Activated CD4-positive, CD25-positive, alpha-beta regulatory T cell treated with anti-CD3 and anti-CD28 coated beads, Interleukin-2, amount 50 U/mL, for 16 hours (primary cell): ENCODE measurements at regions not wholly inside any gene's neighbourhood (a gene's known extent, or its start where the extent isn't known, plus 50 kb on each side); places are given as distances from the start of the nearest gene placed in this dataset.

Experiments used
- DNase-seq: peaks from one replicate; pipeline ENCODE4 v3.0.0-alpha.2; 2020; ENCODE audit warnings: low read depth, low spot score

DNA sequence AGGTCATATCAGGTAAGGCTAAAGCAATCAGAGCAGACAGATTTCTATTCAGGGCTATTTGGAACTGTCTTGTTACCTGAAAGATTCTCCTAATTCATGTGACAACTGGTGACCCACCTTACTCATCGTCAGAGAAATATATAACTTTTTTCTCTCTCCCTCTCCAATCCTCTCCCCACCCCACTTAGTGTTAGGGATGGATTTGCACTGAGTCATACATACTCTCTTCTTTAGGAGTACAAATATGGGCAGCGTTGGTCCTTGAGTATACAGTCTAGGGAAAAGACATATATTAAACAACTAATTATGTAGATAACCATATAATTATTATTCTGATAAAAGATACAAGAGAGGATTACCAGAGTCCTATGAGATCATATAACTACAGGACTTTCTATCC is 246.3 kb downstream of the HHIPL2 start:
- no peak for DNase-seq

DNA sequence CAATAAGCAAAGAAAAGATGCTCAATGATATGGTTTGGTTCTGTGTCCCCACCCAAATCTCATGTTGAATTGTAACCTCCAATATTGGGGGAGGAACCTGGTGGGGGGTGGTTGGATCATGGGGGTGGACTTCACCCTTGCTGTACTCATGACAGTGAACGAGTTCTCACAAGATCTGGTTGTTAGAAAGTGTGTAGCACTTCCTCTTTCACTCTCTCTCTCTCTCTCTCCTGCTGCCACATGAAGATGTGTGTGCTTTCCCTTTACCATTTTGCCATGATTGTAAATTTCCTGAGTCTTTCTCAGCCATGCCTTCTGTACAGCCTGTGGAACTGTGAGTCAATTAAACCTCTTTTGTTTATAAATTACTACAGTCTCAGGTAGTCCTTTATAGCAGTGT is 248.4 kb downstream of the HHIPL2 start:
- DNase-seq, result no peak

DNA sequence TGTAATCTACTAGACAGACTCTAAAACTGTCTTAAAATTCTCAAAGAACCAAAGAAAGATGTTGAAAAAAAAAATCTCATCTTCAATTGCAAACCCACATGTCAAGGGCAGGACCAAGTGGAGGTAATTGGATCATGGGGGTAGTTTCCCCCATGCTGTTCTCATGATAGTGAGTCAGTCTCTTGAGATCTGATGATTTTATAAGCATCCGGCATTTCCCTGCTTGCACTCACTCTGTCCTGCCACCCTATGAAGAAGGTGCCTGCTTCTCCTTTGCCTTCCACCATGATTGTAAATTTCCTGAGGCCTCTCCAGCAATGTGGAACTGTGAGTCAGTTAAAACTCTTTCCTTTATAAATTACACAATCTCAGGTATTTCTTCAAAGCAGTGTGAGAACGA is 257.0 kb downstream of the HHIPL2 start:
- no peak for DNase-seq

DNA sequence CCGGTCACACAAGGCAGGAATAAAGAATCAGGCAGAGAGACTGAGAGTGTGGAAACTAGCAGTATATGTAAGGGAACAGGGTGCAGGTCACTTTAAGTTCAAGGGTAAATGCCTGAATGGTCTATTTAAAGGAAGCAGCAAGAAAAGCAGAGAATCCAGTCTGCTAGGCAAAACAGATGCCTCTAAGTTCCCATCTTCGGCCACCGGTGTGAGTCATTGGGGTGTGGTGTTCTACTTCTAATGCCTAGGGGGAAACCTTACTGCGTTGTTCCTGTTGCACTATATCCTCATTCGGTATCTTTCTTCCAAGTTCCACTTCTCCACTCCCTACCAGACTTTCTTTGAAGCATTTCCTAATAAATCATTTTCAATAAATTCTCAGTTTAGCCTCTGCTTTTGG is 259.9 kb downstream of the HHIPL2 start:
- no peak for DNase-seq

DNA sequence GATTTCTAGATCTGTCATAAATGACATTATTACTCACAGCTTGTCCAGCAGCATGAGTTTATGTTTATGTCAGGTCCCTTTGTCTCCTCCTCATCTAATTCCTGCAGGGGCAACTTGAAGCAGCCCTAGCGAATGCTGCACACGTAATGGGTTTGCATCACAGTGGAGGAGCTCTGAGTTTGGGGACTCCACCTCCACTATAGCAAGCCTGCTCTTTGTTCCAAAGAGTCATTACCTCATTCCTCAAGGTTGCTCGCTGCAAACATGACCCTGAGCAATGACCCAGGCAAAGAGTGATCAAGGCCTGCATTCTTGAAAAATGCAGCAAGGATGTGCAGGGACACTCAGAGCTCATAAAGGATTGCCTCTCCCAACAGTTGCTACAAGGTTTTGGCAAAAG is 261.9 kb downstream of the HHIPL2 start:
- DNase-seq, result no peak

DNA sequence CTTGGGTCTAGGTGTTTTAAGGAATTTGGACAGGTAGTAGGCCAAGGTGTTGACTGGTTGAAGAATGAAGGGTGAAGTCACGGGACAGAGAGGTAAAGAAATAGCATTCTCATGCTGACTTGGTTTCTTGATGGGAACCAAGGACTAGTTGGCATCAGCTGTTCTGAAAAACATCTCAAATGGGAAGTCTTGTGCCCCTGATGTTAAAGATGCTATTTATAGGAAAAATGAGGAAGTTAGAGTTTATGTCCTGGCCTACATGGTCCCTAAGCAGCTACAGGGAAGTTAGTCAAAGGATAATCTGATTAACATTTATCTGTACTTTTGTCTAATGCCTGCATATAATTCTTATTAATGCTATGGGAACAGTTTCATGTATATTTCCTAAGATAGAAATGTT is 262.4 kb downstream of the HHIPL2 start:
- DNase-seq, result no peak

DNA sequence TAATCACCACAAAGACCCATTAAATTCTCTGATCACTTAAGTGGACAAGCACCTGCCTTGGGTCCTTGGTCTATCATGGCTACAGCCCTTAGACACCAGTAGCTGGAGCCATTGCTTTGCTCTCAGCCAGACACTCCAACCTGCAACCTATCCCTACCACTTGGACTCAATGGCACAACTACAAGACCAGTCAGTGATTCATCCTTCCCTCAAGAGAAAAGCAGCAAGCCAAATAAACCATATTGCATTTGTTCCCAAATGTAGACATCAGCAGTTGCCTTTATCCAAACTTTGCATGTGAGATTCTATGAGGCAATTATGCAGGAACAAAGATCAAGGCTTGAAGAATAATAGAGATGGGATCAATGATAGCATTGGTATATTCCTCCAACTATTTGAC is 263.4 kb downstream of the HHIPL2 start:
- no peak for DNase-seq

DNA sequence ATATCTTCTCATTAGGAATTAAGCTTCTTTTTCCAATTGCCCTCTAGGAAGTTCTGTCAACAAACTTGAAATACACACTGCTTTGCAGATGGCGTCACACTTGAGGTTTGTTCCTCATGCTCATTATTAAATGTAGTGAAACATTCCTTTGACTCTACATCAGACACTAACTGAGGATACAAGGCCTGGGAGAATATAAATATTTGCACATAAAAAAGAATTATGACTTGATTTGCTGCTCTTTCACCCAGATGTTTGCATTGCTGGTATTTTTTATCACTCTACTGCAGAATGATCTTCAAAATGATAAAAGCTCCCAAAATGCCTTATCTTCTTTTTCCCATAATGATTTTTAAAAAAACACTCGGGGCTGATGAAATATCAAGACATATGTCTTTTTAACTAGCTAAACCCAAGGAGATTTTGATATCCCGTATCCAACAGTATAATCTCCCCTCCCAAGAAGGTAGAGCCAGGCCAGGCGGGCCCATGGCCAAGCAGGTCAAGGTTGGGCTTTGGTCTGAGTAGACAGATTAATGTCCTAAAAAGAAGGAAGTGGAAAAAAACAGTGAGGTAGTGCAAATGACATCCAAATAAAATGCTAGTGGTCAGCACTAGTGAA is 264.6 kb downstream of the HHIPL2 start:
- DNase-seq, result no peak

DNA sequence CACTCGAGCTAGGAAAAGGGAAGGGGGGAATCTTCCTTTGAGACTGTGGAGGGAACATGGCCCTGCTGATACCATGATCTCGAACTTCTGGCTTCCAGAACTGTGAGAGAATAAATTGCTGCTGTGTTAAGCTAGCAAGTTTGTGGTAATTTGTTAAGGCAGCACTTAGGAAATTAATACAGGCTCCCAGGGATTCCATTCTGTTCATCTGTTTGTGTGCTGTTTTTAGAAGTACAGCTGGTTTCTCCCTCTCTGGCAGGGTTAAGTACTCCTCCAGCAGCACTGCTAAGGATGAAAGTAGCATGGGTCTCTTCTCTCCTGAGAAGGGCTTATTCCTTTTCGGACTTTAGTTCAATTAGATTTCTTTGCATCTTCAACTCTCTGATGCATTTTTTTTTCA is 268.3 kb downstream of the HHIPL2 start:
- no peak for DNase-seq

DNA sequence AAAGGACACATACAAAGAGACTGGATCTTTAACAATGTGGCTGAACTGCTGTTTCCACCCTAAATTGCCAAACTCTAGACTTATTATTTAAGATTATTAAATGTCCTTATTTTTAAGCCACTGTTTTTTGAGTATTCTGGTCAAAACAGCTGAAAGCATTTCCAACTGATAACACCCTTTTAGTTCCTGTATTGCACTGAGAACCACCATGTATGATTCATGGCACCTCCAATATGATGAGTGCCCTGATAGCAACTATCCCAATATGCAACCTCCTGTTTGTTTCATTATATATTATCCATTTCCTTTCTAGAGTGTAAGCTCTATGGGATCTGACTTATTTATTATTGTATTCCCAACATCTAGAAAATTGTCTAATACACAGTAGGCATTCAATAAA is 269.4 kb downstream of the HHIPL2 start:
- DNase-seq, result no peak

DNA sequence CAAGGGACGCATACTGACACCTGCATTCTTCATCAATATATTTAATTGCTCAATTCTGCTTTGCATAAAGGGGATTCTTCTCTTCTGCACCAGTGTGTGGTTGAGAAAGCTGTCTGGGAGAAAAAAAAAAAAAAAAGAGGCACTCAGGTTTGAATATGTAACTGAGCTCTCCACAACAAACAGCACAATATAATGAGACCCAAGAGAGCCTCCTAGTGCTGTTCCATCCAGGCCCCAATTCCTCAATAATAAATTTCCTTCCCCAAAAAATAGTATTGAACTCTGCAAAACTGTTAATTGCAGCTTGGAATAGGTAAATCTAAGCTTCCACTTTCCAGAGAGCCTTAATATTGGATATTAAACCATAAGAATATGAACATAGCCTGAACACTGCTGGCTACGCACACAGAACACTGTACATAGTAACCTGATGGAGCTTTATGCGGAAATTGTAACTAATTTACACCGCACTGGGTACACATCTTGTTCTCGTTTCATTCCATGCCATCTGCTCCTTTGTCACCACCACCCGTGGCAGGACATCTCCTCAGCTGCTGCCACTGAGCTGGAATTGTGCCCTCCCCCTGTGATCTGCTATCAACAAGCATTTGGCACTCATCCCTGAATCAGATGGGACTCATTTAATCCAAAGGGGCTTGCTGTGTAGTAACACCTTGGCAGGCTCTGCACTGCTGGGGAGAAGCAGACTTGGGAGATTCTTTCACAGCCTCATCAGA is 272.0 kb downstream of the HHIPL2 start:
- DNase-seq, result no peak

DNA sequence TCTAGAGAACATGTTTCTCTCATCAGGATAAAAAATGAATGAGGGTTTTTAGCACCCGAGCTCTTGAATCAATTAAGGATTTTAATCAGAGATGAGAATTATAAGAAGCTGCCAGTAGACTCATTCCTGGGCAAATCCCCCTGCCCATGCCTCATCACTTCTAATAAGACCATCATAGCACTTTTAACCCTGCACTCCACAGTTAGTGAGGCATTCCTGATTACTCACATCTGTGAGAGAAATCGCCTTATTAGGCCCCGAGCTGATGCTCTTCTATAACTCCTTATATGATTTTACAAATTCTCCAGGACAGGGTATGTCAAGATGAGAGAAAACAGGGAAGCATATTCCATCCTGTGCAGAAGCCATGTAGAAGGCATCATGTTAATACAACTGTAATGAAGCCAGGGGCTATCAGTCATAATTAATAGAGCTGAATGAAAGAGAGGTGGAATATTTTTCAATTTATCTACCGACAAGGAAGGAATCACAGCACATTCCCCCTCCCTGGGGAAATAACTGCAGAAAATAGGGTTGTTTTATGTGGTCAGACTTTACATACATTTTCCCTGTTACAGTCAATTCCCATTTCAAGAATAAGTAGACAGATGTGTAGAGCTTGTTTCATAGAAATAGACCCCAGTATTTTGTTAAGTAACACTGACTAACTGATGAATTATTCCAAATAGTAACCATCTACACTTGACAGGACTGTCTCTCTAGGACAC is 272.7 kb downstream of the HHIPL2 start:
- no peak for DNase-seq

DNA sequence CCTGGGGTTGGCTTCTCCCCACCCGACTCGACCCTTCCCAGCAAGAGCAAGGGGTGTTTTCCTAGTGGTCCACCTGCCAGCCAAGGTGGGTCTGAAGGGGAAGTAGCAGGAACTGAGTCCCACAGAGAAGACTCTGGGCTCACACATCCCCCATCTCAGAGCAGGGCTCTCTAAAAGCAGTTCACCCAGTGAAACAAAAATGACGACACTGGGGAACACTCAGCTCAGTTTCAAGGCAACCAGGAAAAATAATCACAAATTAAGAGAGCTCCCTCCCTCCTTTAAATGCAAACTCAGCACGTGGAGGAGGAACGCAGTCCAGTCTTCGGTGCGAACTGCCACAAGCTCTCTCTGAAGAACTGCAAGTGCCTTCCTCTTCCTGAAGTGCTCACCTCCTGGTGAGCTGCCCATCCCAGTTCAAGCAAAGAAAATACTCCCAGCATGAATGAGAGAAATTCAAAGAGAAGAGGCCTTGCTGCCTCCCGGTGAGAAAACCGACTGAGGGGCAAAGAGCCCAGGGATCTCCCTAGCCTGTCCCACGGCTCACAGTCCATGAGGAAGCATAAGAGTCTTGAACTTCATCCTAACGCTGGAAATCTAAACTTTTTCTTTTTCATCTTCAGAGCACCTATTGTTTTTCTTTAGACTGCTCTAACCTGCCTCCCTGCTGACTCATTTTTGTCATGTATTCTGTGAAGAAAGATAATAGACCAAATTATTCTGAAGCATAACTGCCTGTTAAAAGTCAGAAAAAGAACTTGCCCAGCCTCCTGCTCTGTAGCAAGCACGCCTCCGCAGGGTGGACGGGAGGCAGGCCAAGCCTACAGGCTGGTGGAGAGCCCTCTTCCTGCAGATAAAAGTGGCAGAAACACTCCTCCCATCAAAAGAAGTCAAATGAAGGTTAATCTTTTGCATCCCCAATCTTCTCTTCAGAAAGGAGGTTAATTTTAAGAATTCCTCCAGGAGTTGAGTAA is 281.4 kb downstream of the HHIPL2 start:
- DNase-seq, result no peak

DNA sequence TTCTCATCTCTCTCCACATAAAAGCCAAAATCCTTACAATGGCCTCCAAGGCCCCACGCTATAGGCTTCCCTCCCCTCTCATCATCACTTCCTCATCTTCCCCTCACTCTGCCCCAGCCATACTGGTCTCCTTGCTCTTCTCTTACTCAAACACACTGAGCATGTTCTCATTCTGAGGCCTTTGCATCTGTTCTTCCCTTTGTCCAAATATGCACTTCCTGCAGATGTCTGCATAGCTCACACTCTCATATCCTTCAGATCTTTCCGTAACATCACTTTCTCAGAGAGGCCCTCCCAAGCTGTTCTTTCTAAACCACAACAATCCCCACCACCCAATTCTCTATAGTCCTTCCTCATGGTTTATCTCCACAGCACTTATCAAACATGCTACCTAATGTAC is 284.1 kb downstream of the HHIPL2 start:
- no peak for DNase-seq

DNA sequence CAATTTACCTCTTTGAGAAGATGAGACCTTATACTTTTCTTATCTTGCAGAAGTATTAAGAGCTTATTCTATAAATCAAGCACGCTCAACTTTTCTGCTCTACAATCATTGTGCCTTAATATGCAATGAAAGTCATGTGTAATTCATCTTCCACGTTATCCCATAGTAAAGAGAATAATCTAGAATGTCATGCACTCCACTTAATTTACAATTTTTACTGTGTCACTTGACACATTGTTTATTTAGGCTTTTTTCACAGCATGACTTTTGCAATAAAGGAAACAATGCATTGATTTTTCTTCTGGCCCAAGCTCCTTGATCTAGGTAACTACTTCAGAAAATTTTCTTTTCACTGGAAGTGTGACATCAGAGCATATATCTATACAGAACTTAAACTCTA is 290.9 kb downstream of the HHIPL2 start:
- no peak for DNase-seq

DNA sequence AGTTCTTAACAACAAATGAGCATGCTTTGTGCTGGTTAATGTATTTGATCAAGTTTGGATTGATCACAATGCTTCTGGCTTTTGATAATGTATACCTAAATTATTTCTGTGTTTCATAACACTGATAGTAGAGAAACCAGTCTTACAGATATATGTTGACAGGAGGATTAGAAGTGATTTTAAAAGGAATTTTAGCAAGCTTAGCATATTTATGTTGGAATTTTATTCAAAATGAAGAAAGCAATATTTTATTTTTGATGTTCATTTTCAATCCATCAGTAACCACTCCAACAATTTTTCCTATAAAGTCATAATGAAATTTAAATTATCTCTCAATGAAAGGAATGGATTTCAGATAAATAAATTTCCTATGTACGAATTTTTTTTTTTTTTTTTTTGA is 291.8 kb downstream of the HHIPL2 start:
- no peak for DNase-seq

DNA sequence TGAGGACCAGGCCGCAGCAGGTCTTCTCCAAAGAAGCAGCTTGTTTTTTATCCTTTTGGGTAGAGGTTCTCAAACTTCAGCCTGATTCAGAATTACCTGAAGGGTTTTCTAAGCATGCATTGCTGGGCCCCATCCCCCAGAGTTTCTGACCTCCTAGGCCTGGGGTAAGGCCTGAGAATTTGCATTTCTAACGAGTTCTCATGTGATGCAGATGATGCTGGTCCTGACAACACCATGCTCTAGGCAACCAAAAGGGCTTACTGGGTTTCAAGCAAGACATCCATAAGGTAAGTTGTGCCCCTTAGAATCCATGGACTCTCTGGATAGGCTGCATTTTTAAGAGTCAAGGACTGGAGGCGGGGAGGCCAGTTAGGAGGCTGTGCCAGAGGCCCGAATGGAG is 295.1 kb downstream of the HHIPL2 start:
- DNase-seq, result no peak

DNA sequence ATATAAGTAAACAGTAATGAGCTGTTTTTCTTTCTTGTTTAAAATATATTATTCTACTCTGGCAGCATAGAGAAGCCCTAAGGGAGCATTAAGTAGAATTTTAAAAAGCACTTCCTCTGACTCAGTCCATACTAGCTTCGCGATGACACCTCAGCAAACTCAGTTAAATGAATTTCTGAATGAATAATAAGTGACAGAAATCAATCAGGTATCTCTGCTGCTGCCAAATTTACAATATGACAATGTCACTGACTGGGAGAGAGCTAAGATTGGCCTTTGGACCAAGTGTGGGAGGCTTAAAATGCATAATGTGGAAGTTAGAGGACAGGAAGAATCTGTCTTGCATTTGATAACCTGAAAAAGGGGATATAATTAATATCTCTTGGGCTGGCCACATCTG is 296.1 kb downstream of the HHIPL2 start:
- no peak for DNase-seq

DNA sequence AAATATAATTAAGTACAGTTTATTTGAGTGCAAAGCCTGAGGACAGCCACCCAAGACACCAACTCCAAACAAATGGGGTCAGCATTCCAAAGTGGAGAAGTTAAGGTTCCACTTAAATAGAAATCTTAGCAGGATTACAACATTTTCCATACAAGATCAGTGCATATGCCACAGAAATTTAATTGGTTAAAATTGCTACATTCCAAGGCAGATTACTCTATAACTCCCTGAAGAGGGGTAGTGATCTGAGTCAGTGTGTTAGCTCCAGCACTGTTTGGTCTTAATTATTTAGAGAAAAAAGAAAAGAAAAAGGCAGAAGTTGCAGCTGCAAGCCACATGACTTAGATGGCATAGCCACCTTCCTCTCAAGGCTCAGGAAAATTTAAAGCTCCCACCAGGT is 297.5 kb downstream of the HHIPL2 start:
- no peak for DNase-seq

DNA sequence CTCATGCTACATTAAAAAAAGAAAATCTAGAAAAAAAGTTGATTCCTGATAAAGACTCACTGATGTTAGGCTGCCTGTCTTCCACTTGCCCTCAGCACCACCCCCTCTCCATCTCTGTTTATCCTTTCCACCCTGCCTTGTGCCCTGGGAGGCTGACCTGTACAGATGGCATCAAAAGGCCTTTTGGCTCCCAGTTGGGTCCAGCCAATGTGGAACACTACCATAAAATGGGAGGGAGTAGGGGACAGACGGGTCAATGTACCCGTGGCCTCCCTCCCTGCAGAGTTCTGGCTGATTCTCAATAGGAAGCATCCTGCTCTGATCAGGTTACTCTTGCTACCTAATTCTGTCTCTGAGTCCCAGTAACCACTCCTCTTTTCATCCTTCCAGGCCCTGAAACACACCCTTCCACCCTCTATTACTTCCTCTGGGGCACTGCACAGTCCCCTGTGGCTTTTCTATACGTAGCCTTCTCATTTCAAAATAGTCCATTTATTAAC is 300.0 kb downstream of the HHIPL2 start:
- DNase-seq, result no peak

DNA sequence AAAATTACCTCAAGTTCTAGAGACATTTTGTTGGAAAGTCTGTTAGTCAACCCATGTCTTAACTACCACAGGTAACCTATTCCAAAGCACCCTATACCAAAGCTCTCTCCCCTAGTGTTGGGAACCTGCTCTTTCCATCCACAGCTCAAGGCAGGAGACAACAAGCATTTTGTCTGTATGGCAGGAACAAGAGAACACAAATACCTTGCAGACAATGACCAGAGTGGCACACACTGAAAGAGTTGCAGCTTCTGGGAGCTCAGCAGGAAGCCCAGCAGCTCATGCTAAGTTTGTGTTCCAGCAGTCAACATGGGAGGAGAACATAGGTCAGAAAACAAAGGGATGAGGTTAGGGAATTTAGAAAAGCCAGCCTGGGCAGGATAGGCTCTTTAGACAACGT is 300.8 kb downstream of the HHIPL2 start:
- no peak for DNase-seq

DNA sequence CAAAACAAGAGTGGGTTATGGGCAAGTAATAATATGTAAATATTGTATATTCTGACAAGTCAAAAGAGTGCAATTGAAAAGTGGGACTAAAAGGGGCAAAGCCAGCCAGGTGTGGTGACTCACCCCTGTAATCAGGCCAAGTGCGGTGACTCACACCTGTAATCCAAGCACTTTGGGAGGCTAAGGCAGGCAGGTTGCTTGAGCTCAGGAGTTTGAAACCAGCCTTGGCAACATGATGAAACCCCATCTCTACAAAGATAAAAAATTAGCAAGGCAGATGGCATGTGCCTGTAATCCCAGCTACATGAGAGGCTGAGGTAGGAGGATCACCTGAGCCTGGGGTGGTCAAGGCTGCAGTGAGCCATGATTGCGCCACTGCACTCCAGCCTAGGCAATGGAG is 304.0 kb downstream of the HHIPL2 start:
- DNase-seq, result no peak
